HG02885 (cell line): ENCODE measurements at regions not wholly inside any gene's neighbourhood (a gene's known extent, or its start where the extent isn't known, plus 50 kb on each side); places are given as distances from the start of the nearest gene placed in this dataset.

Experiments
- ATAC-seq: cut with Tn5 transposase; IDR thresholded peaks from one replicate; pipeline ENCODE4 v1.9.1; 2021; ENCODE audit warnings: mild to moderate bottlenecking; ENCODE audit not compliant: unreplicated experiment, poor library complexity

DNA sequence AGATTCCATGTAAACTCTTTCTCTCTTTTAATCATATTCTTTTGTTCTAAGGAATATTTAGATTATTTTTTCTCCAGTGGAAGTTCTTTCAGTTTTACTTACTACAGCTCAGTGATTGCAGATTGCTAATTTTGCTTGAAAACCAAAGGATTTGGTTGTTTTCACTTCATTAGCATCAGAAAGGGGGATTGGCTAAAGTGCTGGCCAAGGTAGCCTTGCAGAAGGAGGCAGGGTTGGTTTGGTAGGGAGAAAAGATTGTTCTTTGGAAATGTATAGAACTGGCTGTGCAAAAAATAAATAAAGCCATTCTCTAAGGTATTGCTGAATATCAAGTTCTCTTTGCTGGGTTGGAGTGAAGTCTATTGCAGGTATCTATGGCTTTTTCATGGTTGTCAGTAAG is 92.6 kb downstream of the FAT3 start:
- no peak for ATAC-seq

DNA sequence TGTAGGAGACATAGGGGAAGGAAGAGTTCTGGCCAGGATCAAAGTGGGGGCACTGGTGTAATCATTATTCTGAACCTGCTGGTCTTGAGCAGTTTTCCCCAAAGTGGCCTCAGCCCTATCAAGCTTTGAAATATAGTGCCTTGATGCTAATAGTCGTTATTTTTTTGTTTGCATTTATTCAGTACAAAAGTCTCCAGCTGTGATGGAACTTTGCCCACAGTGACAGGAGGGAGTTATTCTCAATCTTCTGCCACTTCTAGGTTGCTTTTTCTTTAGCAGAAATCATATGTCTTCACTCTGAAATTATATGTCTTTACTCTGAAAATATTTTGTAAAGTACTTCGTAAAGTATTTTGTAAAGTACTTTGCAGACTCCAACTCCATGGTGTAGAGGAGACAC is 93.1 kb downstream of the FAT3 start:
- no peak for ATAC-seq

DNA sequence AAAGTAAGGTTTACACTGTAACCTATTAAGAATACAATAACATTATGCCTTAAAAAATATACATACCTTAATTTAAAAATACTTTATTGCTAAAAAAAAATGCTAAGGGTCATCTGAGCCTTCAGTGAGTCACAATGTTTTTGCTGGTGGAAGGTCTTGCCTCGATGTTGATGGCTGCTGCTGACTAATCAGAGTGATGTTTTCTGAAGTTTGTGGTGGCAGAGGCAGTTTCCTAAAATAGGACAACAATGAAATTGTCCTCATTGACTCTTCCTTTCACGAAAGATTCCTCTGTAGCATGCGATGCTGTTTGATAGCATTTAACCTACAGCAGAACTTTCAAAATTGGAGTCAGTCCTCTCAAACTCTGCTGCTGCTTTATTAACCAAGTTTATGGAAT is 97.6 kb downstream of the FAT3 start:
- no peak for ATAC-seq

DNA sequence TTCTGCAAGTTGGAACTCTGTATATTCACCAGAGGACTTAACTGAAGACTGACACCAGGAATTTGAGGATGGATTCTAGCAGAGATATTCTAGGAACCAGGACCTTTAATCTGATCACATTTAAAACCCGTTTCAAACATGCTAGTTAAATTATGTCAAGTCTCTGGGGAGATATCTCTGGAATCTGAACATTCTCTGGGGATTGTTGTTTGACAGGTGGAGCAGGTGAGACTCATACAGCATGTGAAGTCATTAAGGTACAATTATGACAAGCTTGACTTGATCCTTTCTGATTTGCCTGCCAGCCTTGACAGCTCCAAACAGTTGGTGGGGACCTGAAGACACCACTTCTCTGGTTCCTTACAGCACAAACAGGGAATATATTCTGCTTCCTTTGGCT is 100.3 kb downstream of the FAT3 start:
- ATAC-seq: no peak

DNA sequence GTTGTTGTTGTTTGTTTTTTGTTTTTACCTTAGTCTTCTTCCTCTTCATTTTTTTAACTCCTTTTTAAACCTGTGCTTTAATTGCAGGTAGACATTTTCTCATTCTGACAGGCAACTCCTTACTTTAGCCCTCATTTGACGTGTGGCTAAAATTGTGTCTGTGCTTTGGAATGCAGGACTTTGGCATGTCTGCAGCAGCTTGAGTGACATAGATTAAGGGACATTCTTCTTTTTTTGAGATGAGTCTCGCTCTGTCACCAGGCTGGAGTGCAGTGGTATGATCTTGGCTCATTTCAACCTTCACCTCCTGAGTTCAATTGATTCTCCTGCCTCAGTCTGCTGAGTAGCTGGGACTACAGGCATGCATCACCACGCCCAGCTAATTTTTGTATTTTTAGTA is 100.8 kb downstream of the FAT3 start:
- ATAC-seq: no peak

DNA sequence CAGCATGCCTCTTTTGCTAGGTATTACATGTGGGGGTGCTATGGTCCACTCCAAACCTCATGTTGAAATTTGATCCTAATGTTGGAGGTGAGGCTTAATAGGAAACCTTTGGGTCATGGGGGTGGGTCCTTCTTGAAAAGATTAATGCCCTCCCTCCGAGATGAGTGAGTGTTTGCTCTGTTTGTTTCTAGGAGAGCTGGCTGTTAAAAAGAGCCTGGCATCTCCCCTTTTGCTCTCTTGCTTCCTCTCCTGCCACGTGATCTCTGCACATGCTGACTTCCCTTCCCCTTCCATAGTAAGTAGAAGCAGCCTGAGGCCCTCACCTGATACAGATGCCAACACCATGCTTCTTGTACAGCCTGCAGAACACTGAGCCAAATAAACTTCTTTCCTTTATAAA is 104.5 kb downstream of the FAT3 start:
- ATAC-seq: no peak

DNA sequence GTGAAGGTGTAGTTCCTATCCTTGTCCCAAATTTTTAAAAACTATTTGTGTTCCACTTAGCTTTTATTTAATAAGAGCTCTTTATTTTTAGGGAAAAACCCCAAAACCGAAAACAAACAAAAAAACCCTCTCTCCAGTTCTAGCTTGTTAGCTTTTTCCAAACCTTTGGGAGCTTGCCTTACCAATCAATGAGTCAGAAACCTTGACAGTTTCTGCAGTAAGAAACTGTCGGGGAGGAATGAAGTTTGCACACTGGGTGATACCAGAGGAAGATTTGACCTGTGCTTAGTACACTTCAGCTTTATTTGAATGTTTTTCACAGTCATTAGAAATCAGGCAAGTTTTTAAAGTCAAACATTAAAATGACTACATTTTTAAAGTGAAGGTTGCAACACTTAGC is 105.0 kb downstream of the FAT3 start:
- no peak for ATAC-seq

DNA sequence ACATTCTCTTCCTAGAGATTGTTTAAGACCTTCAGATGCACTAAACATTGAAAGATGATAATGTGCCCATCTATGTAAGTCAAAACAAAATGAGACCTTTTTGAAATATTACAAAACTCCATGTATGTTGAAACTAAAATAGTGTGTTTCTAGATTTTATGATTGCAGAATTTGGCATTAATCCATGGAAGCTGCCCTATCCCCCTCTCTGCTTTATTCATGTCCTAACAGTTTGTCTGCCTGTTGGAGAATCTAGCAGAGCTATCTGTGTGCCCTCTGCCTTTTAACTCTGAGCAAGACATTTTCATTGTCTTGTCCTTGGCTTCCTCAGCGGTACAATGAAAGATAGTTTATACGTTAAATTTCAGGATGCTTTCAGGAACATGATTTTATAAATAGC is 105.5 kb downstream of the FAT3 start:
- no peak for ATAC-seq

DNA sequence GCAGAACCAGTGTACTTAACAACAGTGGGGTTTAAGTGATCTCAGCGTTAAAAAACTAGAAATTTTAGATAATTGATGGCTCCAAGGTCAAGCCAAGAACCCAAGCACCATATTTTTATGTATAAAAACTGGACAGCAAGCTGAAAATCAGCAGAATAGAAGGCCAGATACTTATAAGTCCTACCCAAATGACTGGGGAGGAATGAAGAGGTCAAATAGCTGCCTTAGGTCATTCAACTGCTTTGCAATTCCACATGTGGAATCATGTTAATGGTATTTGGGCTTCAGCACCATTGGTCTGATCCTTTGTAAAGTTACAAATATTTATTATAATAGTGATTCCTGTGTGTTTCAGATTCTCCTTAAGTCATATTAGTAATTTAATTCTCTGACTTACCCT is 108.4 kb downstream of the FAT3 start:
- ATAC-seq: no peak

DNA sequence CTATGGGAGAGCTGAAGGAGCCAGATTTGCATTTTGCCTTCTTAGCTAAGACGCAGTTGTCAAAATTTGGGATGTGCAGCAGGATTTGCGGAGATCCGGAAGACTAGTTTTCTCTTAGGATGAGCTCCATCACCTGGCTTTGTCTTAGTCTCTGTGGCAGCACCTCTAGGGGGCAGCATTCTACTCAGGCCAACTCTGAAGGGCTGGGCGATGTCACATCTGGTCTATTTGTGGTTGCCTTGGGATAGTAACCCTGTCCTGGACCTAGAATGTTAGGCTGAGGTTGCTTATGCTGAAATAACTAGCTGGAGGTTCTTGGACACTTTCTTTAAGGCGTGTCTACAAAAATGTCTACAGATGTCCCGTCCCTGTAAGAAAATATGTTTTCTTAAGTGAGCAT is 116.2 kb downstream of the FAT3 start:
- ATAC-seq: no peak

DNA sequence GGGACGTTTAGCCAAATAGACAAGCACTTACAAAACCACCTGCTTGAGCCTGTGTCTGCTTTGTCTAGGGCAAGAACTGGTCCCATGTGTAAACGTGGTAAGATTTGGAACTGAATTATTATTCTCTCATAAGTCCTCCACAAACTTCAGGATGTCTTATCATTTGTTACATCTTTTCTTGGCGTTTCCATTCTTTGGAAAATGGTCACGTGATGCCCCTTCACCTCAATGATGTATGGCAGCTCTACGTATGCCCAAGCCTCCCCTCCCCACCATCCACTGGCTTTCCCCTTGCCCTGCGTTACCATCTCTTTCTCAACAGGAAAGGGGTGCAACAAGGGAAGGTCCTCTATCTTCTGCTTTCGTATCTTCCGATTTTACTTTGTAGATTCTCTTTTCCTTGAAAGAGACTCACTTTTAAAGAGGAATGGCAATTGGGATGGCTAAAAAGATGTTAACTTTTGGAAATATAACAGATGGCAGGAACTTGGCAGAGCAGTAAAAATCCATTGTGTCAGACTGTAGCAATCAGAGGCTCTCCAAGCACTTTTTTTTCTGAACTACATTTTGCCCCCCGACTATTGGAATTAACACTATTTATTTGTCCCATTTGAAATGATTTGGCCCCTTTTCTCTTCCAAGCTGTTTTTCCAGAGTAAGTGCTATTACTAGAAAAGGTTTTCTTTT is 117.6 kb downstream of the FAT3 start:
- ATAC-seq: no peak

DNA sequence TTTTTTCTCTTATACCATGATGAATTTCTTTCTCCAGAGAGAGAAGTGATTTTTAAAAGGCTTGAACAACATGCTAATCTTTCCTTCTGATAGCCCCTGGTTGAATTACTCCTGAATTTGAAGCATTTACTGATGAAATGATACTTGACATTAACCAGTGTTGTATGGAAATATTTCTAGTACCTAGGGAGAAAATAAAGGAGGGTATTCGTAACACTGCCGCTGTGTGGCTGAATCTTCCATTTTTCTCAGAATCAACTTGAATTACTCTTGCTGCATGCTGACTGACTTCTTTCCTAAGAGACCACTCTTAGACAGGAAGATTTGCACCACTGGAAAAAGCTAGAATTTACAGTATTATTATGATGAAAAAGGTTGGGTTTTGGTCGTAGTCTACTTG is 118.3 kb downstream of the FAT3 start:
- ATAC-seq: no peak

DNA sequence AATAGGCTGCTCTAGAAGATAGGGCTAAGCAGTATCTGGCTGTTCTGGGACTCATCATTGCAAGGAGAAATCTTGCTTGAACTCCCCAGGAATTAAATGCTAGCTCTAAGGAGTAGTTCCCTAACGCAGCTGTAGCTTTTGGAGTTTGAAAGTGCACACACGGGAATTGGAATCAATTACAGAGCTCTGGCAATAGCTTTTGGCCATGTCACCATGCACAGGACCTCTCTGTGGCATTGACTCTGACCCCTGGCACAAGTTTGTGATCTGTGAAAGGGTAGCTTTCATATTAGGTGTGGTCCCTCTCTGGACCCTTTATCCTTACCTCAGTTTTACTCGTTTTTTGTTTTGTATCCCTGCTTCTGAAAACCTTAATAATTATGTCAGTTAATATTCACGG is 121.6 kb downstream of the FAT3 start:
- no peak for ATAC-seq

DNA sequence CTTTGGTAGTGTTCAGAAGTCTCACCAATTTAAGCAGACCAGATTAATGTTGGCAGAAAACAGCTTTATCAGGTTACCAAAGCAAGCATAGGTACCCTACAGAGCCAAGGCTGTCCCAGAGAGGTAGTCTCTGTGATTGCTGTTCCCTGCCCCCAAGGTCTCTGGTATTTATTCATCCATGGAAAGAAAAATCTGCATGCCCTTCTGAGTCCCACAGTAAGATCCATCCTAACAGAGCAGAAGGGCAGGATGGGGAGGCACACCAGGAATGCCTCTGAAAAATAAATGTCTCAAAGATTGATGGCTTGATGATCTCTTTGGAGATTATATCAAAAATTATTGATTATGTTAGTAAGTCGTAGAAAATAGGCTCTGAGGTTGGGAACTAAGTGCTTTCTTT is 122.8 kb downstream of the FAT3 start:
- ATAC-seq: no peak

DNA sequence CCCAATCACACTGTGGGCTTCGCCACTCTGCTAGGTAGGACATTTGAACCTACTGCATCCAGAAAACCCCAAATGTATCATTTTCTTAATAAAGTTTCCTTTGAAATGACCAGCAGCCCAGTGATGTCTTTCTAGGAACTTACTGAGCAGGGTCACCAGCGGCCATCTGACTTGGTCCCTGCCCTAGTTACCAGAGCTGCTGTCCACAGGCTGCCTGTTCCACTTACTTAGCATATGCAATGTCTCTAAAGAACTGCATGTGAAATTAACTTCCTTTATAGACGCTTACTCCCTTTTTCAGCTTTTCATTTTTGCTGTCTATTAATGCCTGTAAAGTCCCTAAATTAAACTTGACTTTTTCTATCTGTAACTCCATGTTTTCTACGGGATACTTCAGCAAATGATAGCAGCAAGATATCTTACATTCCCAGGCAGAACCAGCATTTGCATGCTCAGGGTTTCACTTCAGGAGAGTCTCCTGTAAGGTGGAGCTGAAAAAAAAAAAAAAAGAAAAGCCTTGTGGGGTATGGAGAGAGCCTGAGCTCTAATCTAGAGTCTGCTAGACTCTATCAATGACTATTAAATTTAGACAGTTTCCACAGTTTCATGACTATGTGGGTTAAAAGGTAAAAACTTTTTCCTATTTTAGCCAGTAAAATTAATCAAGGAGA is 125.0 kb downstream of the FAT3 start:
- ATAC-seq: no peak

DNA sequence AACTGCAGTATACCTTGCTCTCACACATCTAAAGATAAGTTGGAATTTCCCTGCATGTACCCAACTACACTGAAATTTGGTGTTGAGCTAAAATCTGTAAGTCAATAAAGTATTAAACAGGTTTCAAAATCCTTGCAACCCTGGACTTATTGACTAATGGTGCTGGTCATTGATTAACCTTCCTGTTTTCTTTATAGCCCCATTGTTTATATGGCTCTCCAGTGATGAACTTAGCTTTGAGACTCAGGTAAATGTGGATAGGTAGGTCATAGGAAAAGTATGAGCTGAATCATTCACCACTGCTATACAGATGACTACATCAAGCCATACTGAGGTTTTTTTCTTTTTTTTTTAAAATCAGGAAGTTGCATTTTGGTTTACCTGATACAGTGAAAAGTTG is 132.7 kb downstream of the FAT3 start:
- no peak for ATAC-seq

DNA sequence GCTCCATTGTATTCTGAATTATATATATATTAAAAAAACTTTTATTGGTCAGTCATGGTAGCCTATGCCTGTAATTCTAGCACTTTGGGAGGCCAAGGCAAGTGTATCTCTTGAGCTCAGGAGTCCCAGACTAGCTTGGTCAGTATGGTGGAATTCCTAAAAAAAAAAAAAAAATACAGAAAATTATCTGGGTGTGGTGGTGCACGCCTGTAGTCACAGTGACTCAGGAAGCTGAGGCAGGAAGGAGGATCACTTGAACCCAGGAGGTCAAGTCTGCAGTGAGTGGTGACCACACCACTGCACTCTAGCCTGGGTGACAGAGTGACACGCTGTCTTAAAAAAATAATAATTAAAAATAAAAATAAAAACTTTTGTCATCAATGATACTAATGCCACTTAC is 133.2 kb downstream of the FAT3 start:
- ATAC-seq: no peak

DNA sequence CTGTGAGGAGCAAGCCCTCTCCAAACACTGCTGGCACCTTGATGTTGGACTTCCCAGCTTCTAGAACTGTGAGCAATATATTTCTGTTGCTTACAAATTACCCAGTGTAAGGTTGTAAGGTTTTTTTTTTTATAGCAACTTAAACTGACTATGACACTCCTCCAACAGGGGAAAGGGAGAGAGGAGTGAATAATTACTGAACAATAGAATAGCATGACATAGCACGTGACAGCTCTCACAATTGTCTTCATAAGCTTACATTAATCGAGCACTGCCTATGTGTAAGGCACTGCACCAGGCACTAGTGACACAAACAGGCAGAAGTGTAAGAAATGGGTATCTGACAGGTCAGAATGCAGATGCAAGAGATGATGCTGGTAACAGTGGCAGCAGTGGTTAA is 136.9 kb downstream of the FAT3 start:
- no peak for ATAC-seq

DNA sequence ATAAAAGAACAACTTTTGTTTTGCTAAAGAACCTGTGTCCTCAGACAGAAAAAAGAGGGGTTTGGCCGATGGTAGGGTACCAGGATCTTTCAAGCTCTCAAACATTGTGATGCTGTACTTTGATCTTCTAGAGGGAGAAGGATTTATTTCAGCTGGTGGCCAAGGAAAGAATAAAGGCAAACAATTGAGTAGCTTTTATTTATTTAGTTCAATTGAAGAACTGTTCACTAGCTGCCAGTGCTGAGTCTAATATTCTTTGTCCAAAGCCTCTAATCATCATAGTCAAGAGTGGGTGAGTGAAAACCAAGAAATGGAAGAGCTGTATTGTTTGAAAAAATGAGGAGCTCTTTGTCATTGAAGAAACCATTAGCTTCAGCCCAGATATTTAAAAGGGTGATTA is 138.4 kb downstream of the FAT3 start:
- ATAC-seq: no peak

DNA sequence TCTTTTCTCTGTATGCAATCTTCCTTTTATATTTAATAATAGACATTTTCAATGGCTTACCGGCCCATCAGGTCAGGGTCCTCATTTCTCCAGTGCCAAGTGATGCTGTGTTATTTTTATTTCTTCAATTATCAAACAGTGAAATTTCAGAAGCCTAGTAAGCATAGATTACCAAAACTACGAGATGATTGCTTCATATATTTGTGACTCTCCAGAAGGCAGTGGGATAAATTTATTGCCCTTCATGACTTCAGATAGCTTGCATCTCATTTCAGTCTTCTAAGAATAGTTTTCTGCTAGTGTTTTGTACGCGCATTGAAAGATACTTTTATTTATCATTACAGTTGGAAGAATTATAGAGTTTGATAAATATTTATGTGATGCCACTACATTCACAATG is 139.6 kb downstream of the FAT3 start:
- ATAC-seq: no peak

DNA sequence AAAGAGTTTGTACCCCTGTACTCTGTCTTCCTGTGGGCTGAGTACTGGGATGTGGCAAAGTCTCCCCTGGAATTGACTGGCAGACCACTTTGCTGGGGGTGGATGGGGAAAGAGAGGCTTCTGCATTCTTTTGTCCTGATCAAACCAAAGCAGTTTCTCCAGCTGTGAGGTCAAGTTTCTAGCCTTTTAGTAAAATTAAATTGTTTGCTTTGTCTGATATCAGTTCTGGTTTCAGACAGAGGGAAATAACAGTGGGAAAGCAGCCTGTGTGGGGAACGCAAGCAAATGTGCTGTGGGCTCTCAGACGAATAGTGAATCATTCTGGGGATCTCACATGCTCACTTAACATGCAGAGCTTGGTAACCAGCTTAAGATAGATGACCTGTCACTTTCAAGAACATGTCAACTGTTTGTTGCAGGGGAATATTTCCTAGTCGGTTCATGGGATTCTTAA is 151.6 kb downstream of the FAT3 start:
- ATAC-seq: no peak

DNA sequence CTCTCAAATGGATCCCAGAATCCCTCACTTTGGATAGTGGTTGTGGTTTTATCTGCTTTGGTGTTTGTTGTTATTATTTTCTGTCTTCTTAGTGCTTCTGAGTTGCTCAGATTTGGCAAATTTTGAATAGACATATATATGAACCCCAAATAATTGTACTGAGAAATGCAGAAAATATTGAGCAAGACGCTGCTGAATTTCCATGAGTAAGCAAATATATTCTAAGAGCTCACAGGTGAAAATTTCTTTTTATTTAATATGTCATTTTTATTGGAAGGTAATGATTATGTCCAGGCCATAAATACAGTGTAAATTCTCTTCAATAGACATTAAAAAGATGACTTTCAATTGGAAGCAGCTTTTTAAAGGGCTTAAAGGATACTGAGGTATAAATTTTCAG is 152.1 kb downstream of the FAT3 start:
- ATAC-seq: no peak
